Osteoblast (primary cell): ENCODE measurements at regions not wholly inside any gene's neighbourhood (a gene's known extent, or its start where the extent isn't known, plus 50 kb on each side); places are given as distances from the start of the nearest gene placed in this dataset.
A peak's percentile ranks its signal among the peaks of the same experiment; 100 is the strongest.

Source experiments
- DNase-seq: peaks from one replicate; pipeline ENCODE4 v3.0.0; 2011; ENCODE audit warnings: low spot score, mixed read lengths; ENCODE audit not compliant: insufficient read length; ENCODE audit errors: missing footprints
- H2AFZ ChIP-seq: 2 replicates; pipeline ENCODE4 v1.6.0; 2011; ENCODE audit warnings: mild to moderate bottlenecking, low read length
- H3K27ac ChIP-seq: 2 replicates; pipeline ENCODE4 v1.5.1; 2011; ENCODE audit warnings: mild to moderate bottlenecking, low read depth, low read length, moderate library complexity
- H3K27me3 ChIP-seq: 2 replicates; pipeline ENCODE4 v1.6.0; 2012; ENCODE audit warnings: mild to moderate bottlenecking, control low read depth, inconsistent platforms, low read length, moderate library complexity; ENCODE audit not compliant: insufficient read depth
- H3K36me3 ChIP-seq: 2 replicates; pipeline ENCODE4 v1.5.1; 2011; ENCODE audit warnings: mild to moderate bottlenecking, low read length, control low read depth, moderate library complexity; ENCODE audit not compliant: insufficient read depth
- H3K4me1 ChIP-seq: 2 replicates; pipeline ENCODE4 v1.5.1; 2011; ENCODE audit warnings: mild to moderate bottlenecking, low read length, control low read depth, moderate library complexity; ENCODE audit not compliant: insufficient read depth
- H3K4me2 ChIP-seq: 2 replicates; pipeline ENCODE4 v1.6.0; 2011; ENCODE audit warnings: mild to moderate bottlenecking, low read length; ENCODE audit not compliant: insufficient read depth
- H3K4me3 ChIP-seq: fragments of 200-600 bp; sonication (generic); 3 replicates; pipeline ENCODE4 v1.5.1; 2012; ENCODE audit warnings: mild to moderate bottlenecking, low read length, inconsistent platforms; ENCODE audit not compliant: insufficient read depth
- H3K79me2 ChIP-seq: 2 replicates; pipeline ENCODE4 v1.6.0; 2012; ENCODE audit warnings: mild to moderate bottlenecking, low read length, control low read depth, inconsistent platforms; ENCODE audit not compliant: insufficient read depth
- H3K9me3 ChIP-seq: 2 replicates; pipeline ENCODE4 v1.5.1; 2011; ENCODE audit warnings: low read depth, low read length, control low read depth
- H4K20me1 ChIP-seq: 2 replicates; pipeline ENCODE4 v1.6.0; 2012; ENCODE audit warnings: mild to moderate bottlenecking, low read length, control low read depth; ENCODE audit not compliant: insufficient read depth
- TF ChIP-seq, protein P1 (sequence below): IDR thresholded peaks from 2 replicates; pipeline ENCODE4 v1.5.1; 2011; ENCODE audit warnings: mild to moderate bottlenecking, low read depth, low read length, moderate library complexity; ENCODE audit errors: extremely low read depth

GRCh38 chr4:158111241-158111640 is 61.6 kb downstream of the GASK1B start:
- no peaks in the 10 kb centered on the region for H3K4me1 ChIP-seq
- no peak overlapping the region for H3K27ac ChIP-seq
- no peaks in the 10 kb centered on the region for H3K36me3 ChIP-seq
- no peaks in the 10 kb centered on the region for H3K27me3 ChIP-seq
- H3K79me2 ChIP-seq = no peaks in the 10 kb centered on the region
- no peak overlapping the region for H3K4me3 ChIP-seq
- H2AFZ ChIP-seq = no peak overlapping the region
- TF ChIP-seq, protein P1, sequence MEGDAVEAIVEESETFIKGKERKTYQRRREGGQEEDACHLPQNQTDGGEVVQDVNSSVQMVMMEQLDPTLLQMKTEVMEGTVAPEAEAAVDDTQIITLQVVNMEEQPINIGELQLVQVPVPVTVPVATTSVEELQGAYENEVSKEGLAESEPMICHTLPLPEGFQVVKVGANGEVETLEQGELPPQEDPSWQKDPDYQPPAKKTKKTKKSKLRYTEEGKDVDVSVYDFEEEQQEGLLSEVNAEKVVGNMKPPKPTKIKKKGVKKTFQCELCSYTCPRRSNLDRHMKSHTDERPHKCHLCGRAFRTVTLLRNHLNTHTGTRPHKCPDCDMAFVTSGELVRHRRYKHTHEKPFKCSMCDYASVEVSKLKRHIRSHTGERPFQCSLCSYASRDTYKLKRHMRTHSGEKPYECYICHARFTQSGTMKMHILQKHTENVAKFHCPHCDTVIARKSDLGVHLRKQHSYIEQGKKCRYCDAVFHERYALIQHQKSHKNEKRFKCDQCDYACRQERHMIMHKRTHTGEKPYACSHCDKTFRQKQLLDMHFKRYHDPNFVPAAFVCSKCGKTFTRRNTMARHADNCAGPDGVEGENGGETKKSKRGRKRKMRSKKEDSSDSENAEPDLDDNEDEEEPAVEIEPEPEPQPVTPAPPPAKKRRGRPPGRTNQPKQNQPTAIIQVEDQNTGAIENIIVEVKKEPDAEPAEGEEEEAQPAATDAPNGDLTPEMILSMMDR = no peak
- no peak for DNase-seq
- no peaks in the 10 kb centered on the region for H3K9me3 ChIP-seq
- H3K4me2 ChIP-seq = no peak overlapping the region
- H4K20me1 ChIP-seq = no peaks in the 10 kb centered on the region

GRCh38 chr4:158102904-158103303 is 69.9 kb downstream of the GASK1B start:
- H4K20me1 ChIP-seq = no peaks in the 10 kb centered on the region
- H3K9me3 ChIP-seq = no peaks in the 10 kb centered on the region
- TF ChIP-seq, protein P1 = no peak
- H3K4me1 ChIP-seq = no peaks in the 10 kb centered on the region
- no peaks in the 10 kb centered on the region for H3K27me3 ChIP-seq
- H3K4me2 ChIP-seq = no peak overlapping the region
- no peaks in the 10 kb centered on the region for H3K79me2 ChIP-seq
- H3K4me3 ChIP-seq = no peak overlapping the region
- no peaks in the 10 kb centered on the region for H3K36me3 ChIP-seq
- no peak overlapping the region for H3K27ac ChIP-seq
- H2AFZ ChIP-seq = no peak overlapping the region
- no peak for DNase-seq

DNA sequence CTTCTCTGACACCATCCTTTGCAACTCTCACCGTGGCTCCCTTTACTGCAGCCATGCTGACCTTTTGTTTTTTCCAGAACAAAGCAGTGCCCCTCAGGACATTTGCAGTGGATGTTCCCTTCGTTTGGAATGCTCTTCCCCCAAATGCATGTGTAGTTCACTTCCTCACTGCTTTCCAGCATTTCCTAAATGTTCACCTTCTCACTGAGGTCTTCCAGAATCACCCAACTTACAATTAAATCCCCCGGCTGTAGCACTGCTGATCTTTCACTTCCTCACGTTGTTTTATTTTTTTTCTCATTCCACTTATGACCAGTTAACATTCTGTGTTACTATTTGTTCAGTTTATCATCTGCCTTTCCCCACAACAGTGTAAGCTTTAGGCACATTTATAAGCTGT is 73.1 kb downstream of the GASK1B start:
- H3K27ac ChIP-seq = no peak overlapping the region
- no peak overlapping the region for H3K4me2 ChIP-seq
- H3K4me3 ChIP-seq = no peak overlapping the region
- H3K27me3 ChIP-seq = no peaks in the 10 kb centered on the region
- no peaks in the 10 kb centered on the region for H3K36me3 ChIP-seq
- TF ChIP-seq, protein P1 = no peak
- H4K20me1 ChIP-seq = no peaks in the 10 kb centered on the region
- peaks cover 6% of the 10 kb centered on the region for H3K4me1 ChIP-seq
- no peaks in the 10 kb centered on the region for H3K9me3 ChIP-seq
- H2AFZ ChIP-seq = peak overlapping the region; percentile 58
- no peaks in the 10 kb centered on the region for H3K79me2 ChIP-seq
- no peak for DNase-seq

DNA sequence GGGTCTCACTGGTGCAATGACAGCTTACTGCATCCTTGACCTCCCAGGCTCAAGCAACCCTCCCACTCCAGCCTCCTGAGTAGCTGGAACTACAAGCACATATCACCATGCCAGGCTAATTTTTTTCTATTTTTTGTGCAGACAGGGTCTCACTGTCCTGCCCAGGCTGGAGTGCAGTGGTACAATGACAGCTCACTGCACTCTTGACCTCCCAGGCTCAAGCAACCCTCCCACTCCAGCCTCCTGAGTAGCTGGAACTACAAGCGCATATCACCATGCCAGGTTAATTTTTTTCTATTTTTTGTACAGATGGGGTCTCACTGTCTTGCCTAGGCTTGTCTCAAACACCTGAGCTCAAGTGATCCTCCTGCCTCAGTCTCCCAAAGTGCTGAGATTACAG is 74.0 kb downstream of the GASK1B start:
- no peak overlapping the region for H3K27ac ChIP-seq
- no peaks in the 10 kb centered on the region for H4K20me1 ChIP-seq
- no peak overlapping the region for H3K4me3 ChIP-seq
- no peak overlapping the region for H3K4me2 ChIP-seq
- peaks cover 13% of the 10 kb centered on the region for H3K4me1 ChIP-seq
- H3K79me2 ChIP-seq = no peaks in the 10 kb centered on the region
- H3K9me3 ChIP-seq = no peaks in the 10 kb centered on the region
- TF ChIP-seq, protein P1 = no peak
- H3K27me3 ChIP-seq = no peaks in the 10 kb centered on the region
- DNase-seq = no peak
- H3K36me3 ChIP-seq = no peaks in the 10 kb centered on the region
- H2AFZ ChIP-seq = no peak overlapping the region
